Gastroesophageal sphincter (tissue), 4 donors: ENCODE measurements at regions not wholly inside any gene's neighbourhood (a gene's known extent, or its start where the extent isn't known, plus 50 kb on each side); places are given as distances from the start of the nearest gene placed in this dataset.

Experiments used
- ATAC-seq: fragments of 150-250 bp; one replicate; pipeline ENCODE4 v1.9.1; 2016; ENCODE audit warnings: mild to moderate bottlenecking, moderate library complexity
- H3K27ac ChIP-seq, 4 donors: fragments of 200-600 bp; sonication (generic) in 3 of 4; 1 replicate in 3 of 4; 2 replicates in 1 of 4; pipeline ENCODE4 v1.5.1; 2016 to 2019
- H3K27me3 ChIP-seq: fragments of 200-600 bp; sonication (generic); one replicate; pipeline ENCODE4 v1.5.1; 2019
- H3K36me3 ChIP-seq, 2 donors: fragments of 200-600 bp; sonication (generic); one replicate each; pipeline ENCODE4 v1.5.1; 2019; ENCODE audit warnings: control low read depth in 1 of 2
- H3K4me1 ChIP-seq, 3 donors: fragments of 200-600 bp; sonication (generic); 1 replicate in 2 of 3; 2 replicates in 1 of 3; pipeline ENCODE4 v1.5.1; 2016 to 2019; ENCODE audit warnings: control low read depth in 2 of 3
- H3K4me3 ChIP-seq, 2 donors: fragments of 200-600 bp; sonication (generic); one replicate each; pipeline ENCODE4 v1.5.1; 2019; ENCODE audit warnings: mild to moderate bottlenecking in 1 of 2, moderate library complexity in 1 of 2
- H3K9me3 ChIP-seq, 3 donors: fragments of 200-600 bp; sonication (generic); one replicate each; pipeline ENCODE4 v1.5.1; 2017 to 2019; ENCODE audit warnings: control low read depth in 2 of 3
- CTCF ChIP-seq, 4 experiments: fragments of 200-600 bp in 2 of 4; fragments of 450-650 bp in 2 of 4; sonication (generic) in 1 of 4; IDR thresholded peaks; one replicate each; pipeline ENCODE4 v1.5.1; 2017 to 2019; ENCODE audit warnings: antibody characterized with exemption in 4 of 4, mild to moderate bottlenecking in 2 of 4, moderate library complexity in 2 of 4
- EP300 ChIP-seq: sonication (generic); formaldehyde crosslinking; IDR thresholded peaks from one replicate; pipeline ENCODE4 v1.6.1; 2017; ENCODE audit warnings: antibody characterized with exemption, mild to moderate bottlenecking
- POLR2A ChIP-seq, 2 donors: fragments of 450-650 bp; IDR thresholded peaks; one replicate each; pipeline ENCODE4 v1.6.1; 2017; ENCODE audit warnings: antibody characterized with exemption in 2 of 2, mild to moderate bottlenecking in 2 of 2, moderate library complexity in 1 of 2
- POLR2AphosphoS5 ChIP-seq: sonication (generic); formaldehyde crosslinking; IDR thresholded peaks from one replicate; pipeline ENCODE4 v1.6.1; 2017; ENCODE audit warnings: antibody characterized with exemption
- WGBS, 2 donors: methylation state at CpG; one replicate each; pipeline ENCODE4 v1.1.5; 2018; ENCODE audit warnings: low coverage in 1 of 2; 5-methylcytosine and 5-hydroxymethylcytosine counted together

DNA sequence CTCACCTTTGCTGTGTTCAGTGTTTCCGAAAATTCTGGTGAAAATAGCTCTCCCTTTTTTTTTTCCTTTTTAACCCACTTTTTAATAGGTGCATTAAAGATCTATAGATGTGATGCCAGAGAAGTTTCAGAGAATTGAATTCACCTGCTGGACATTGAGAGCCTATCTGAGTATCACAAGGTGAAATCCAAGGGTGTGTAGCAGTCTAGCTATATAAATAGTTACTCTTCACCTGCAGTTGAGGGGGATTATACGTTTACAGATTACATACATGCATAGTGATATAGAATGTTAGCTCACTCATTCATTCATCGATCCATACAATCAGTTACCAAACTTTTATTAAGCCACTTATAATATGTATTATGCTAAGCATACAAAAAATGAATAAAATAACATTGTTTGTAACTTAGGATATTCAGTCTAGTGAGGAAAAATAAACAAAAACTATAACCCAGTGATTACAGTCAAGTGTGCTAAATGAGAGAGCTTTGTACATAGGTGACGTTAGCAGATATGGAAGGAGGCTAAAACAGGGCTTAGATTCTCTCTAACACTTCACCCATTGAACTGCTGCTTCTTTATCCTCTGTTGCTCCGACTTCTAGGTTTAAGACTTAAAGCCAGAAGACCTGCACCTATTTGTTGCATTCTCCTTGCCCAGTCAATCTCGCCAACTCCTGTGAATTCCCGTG is 769.0 kb downstream of the STIM2 start:
- no peak overlapping the region for H3K4me3 ChIP-seq
- H3K27ac ChIP-seq, result no peak overlapping the region
- WGBS, 2 donors, result 81 to 91% methylated on average over 6 to 7 of the region's 7 CpGs
- ATAC-seq, result no peak
- H3K4me1 ChIP-seq, result no peaks in the 10 kb centered on the region
- TF ChIP-seq EP300 (no peak), POLR2AphosphoS5 (no peak), CTCF (IDR thresholded peaks at IDR 0.05) (no peak), POLR2A (IDR thresholded peaks at IDR 0.05) (no peak)
- no peaks in the 10 kb centered on the region for H3K9me3 ChIP-seq
- no peaks in the 10 kb centered on the region for H3K36me3 ChIP-seq
- no peaks in the 10 kb centered on the region for H3K27me3 ChIP-seq

DNA sequence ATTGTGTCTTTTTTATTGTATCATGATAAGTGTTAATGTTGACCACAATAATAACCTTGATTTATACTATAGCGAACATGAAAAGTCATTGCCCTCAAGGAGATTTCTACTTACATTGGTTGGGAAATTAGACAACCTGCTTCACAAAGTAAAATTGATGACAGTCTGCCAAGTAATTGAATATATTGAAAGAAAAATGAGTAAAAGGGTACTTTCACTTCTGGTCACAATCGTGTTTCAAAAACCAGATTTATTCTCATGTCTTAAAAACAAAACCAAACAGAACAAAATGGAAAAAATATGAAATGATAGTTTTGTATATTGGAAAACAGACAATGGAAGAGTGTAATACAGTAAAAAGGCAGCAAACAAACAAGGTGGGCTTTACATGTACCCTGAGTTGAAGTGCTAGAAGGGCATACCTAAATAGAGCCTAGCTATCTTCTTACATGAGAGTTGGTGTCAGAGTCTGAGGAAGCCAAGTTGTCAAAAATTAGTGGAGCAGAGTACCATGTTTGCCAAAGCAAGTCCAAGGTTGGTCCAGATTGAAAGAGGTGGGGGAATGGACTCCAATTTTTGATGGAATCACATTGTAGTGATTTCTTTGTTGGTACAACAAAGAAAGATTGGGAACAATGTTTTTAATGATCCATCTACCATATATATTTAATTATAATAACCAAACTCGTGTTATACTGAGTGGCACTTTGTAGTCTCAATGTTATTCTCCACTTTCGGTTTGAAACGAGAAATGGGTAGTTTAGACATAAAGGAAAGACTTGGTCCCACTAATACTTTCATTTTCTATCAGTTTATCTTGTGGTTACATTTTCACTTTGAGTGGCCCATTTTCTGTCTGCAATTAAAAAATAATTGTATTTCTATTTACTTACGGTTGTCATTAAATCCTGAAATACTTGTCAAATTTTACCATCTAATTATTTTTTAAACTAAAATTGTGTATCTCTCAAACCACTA is 775.6 kb downstream of the STIM2 start:
- Histone ChIP-seq H3K4me1 (no peaks in the 10 kb centered on the region), H3K27me3 (no peaks in the 10 kb centered on the region), H3K4me3 (no peak overlapping the region), H3K27ac (no peak overlapping the region), H3K9me3 (no peaks in the 10 kb centered on the region), H3K36me3 (no peaks in the 10 kb centered on the region)
- TF ChIP-seq POLR2AphosphoS5 (no peak), CTCF (IDR thresholded peaks at IDR 0.05) (no peak), POLR2A (IDR thresholded peaks at IDR 0.05) (no peak), EP300 (no peak)
- ATAC-seq, result no peak
- 88 to 91% methylated on average over 6 of the region's 6 CpGs for WGBS, 2 donors

DNA sequence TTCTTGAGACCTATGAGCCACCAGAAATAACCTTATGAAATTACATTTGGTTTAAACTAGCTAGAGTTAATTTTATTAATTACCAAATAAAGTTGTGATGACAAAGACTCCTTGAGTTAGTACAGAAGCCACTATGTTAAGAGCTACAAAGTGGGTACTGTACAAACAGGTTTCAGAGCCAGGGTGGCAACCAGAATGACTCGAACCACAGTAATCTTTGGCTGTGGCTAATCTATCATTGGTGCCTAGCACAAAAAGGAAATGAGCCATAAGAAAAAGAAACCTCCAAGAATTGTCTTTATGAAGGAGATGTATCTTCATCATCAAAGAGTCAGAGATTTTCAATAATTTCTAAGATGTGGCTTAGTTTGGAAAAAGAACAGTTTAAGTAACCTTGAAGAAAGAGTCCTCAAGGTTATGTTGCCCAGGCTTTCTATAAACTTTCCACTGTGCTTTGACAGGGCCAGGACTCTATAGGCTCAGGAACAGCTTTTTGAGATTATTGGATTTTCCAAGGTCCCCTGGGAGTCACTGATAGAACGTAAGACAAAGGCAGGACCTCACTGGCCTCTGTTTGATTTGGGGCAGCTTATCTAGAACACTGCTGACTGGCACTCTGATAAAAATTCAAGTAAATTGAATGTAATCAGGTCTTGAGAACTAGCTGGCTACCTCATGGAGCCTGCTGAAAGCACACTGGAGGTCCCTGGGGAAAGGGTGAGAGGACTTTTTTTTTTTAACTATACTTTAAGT is 777.7 kb downstream of the STIM2 start:
- no peak overlapping the region for H3K4me3 ChIP-seq
- H3K36me3 ChIP-seq, result no peaks in the 10 kb centered on the region
- no peak for TF ChIP-seq POLR2A (IDR thresholded peaks at IDR 0.05)
- TF ChIP-seq CTCF (IDR thresholded peaks at IDR 0.05), result no peak
- no peak for TF ChIP-seq EP300
- no peak for TF ChIP-seq POLR2AphosphoS5
- WGBS, 2 donors, result 57 to 72% methylated on average over 2 of the region's 2 CpGs
- H3K27me3 ChIP-seq, result no peaks in the 10 kb centered on the region
- no peaks in the 10 kb centered on the region for H3K9me3 ChIP-seq
- H3K4me1 ChIP-seq, result no peaks in the 10 kb centered on the region
- ATAC-seq, result no peak
- H3K27ac ChIP-seq, result no peak overlapping the region

DNA sequence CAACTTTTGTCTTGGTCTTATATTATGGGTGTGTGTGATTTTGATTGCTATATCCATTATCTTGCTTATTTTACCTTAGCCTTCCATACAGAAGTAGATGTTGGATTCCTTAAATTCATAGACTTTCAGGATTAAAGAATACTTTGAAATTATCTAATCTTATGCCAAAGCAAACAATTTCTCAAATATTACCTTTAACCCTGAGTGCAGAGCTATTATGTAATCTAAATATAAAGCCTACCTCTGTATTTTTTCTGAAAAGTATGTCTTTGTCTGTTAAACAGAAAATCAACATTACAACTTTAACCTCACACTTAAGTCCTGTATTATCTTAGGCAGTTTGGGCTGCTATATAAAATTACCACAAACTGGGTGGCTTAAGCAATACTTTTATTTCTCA is 782.5 kb downstream of the STIM2 start:
- H3K9me3 ChIP-seq, result no peaks in the 10 kb centered on the region
- H3K27me3 ChIP-seq, result no peaks in the 10 kb centered on the region
- H3K36me3 ChIP-seq, result no peaks in the 10 kb centered on the region
- no peak overlapping the region for H3K27ac ChIP-seq
- no peaks in the 10 kb centered on the region for H3K4me1 ChIP-seq
- TF ChIP-seq POLR2A (IDR thresholded peaks at IDR 0.05), result no peak
- no peak for TF ChIP-seq POLR2AphosphoS5
- TF ChIP-seq CTCF (IDR thresholded peaks at IDR 0.05), result no peak
- no peak for TF ChIP-seq EP300
- H3K4me3 ChIP-seq, result no peak overlapping the region
- ATAC-seq, result no peak
